AG09309 (cell line): ENCODE measurements at regions not wholly inside any gene's neighbourhood (a gene's known extent, or its start where the extent isn't known, plus 50 kb on each side); places are given as distances from the start of the nearest gene placed in this dataset.

Experiments used
- DNase-seq: peaks from one replicate; pipeline ENCODE4 v3.0.0-alpha.2; 2010; ENCODE audit warnings: low read depth
- H3K4me3 ChIP-seq: 2 replicates; pipeline ENCODE4 v1.5.1; 2011; ENCODE audit warnings: mild to moderate bottlenecking, low read depth, low read length, moderate library complexity; ENCODE audit not compliant: control insufficient read depth
- CTCF ChIP-seq: IDR thresholded peaks from 2 replicates; pipeline ENCODE4 v1.5.1; 2011; ENCODE audit warnings: mild to moderate bottlenecking, low read depth, low read length, inconsistent platforms; ENCODE audit not compliant: insufficient read depth, control insufficient read depth; ENCODE audit errors: missing control alignments

DNA sequence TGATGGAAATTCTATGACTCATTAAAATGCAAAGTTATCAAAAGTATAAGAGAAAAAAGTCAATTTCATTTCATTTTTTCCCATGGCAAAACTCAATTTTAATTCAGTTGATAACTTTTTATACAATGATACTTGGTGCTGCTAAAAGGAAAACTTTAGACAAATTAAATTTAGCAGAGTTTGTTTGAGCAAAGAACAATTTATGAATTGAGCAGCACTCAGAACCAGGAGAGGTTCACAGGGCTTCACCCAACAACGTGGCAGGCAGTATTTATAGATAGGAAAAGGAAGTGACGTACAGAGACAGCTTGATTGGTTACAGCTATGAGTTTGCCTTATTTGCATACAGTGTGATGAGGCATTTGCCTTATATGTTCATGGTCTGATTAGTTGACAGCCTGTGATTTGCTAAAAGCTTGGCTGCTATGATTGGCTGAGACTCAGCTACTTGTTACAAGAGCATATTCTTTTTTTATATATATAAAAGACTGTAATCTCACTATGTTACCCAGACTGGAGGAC, 157.2 kb upstream of the CELF2 start:
- TF ChIP-seq CTCF = no peak
- no peak overlapping the region for H3K4me3 ChIP-seq
- DNase-seq = no peak

GRCh38 chr10:10865303-10865702, 152.4 kb upstream of the CELF2 start:
- TF ChIP-seq CTCF = no peak
- no peak overlapping the region for H3K4me3 ChIP-seq
- DNase-seq = peak; percentile 42

- no peak overlapping the region for H3K4me3 ChIP-seq
- no peak for TF ChIP-seq CTCF
- no peak for DNase-seq
These were observed 151.8 kb upstream of the CELF2 start for GRCh38 chr10:10865913-10866312.

GRCh38 chr10:10869592-10869991, 148.1 kb upstream of the CELF2 start:
- no peak for TF ChIP-seq CTCF
- no peak for DNase-seq
- H3K4me3 ChIP-seq = no peak overlapping the region

- no peak for TF ChIP-seq CTCF
- DNase-seq = no peak
- H3K4me3 ChIP-seq = no peak overlapping the region
These were observed 147.0 kb upstream of the CELF2 start for GRCh38 chr10:10870523-10871241.

DNA sequence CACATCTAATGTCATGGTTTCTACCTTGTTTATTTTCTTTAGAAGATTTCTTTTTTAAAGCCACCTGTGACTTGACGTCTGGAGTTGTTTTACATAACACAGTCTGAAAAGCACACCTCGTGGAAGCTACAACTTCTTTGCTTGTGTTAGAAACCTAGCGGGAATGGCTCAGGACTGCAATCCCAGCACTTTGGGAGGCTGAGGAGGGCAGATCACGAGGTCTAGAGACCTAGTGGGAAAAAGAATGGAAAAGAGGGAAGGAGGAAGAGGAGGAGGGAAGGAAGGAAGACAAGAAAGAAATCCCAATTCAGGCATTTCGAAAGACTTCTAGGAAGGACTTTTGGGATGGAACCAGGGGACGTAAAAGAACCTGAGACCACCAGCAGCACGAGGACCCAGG, 146.3 kb upstream of the CELF2 start:
- DNase-seq = no peak
- H3K4me3 ChIP-seq = no peak overlapping the region
- no peak for TF ChIP-seq CTCF

GRCh38 chr10:10872035-10872673, 145.5 kb upstream of the CELF2 start:
- TF ChIP-seq CTCF = no peak
- H3K4me3 ChIP-seq = no peak overlapping the region
- DNase-seq = peak; percentile 86
